Retinal pigment epithelial cell (primary cell): ENCODE measurements at regions not wholly inside any gene's neighbourhood (a gene's known extent, or its start where the extent isn't known, plus 50 kb on each side); places are given as distances from the start of the nearest gene placed in this dataset.

Experiments
- DNase-seq: peaks from one replicate; pipeline ENCODE4 v3.0.0-alpha.2; 2010; ENCODE audit warnings: low read depth
- H3K4me3 ChIP-seq: 2 replicates; pipeline ENCODE4 v1.5.1; 2011; ENCODE audit warnings: mild to moderate bottlenecking, low read length, control low read depth, moderate library complexity
- TF ChIP-seq, protein P1 (sequence below): conservative IDR thresholded peaks from 2 replicates; pipeline ENCODE4 v1.5.1; 2011; ENCODE audit warnings: low read depth, low read length, control low read depth, inconsistent platforms

DNA sequence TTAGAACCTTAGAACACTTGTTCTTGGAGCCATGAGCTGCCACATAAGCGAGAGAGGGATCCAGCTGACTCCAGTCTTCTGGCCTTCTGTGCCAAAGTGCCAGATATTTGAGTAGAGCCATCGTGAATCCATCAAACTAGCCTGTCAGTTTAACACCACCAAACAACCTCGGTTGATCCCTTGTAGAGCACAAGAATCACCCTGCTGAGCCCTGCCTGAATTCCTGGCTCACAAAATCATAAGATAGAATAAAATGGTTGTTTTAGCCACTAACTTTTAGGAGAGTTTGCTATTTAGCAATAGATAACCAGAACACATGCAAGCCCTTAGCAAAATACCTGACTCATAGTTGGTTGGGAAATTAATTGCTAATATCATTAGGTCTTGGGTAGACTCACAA, 407.6 kb upstream of the PROK2 start:
- TF ChIP-seq, protein P1, sequence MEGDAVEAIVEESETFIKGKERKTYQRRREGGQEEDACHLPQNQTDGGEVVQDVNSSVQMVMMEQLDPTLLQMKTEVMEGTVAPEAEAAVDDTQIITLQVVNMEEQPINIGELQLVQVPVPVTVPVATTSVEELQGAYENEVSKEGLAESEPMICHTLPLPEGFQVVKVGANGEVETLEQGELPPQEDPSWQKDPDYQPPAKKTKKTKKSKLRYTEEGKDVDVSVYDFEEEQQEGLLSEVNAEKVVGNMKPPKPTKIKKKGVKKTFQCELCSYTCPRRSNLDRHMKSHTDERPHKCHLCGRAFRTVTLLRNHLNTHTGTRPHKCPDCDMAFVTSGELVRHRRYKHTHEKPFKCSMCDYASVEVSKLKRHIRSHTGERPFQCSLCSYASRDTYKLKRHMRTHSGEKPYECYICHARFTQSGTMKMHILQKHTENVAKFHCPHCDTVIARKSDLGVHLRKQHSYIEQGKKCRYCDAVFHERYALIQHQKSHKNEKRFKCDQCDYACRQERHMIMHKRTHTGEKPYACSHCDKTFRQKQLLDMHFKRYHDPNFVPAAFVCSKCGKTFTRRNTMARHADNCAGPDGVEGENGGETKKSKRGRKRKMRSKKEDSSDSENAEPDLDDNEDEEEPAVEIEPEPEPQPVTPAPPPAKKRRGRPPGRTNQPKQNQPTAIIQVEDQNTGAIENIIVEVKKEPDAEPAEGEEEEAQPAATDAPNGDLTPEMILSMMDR = no peak

GRCh38 chr3:72191209-72191960, 406.4 kb upstream of the PROK2 start:
- no peak overlapping the region for H3K4me3 ChIP-seq
- TF ChIP-seq, protein P1 = no peak
- DNase-seq = no peak

More for the DNA sequence above, 407.6 kb upstream of the PROK2 start:
- H3K4me3 ChIP-seq = no peak overlapping the region
- no peak for DNase-seq

DNA sequence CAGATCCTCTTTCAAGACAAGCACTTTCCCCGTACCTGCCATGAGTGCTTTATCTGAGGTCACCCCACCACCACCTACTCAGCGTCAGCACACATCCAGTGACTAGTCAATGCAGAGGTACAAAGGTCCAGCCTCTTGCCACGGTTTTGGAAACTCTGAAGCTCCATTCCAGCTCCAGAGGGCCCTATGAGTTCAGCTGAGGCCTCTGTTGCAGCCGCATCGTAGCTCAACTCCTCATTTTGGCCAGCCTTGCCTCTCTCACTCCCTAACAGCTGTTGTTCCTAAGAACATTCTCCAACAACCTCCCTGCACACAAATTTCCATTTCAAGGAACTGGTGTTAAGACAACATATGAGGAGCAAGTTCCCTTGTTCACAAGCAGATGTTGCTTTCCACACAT, 405.1 kb upstream of the PROK2 start:
- DNase-seq = no peak
- TF ChIP-seq, protein P1 = no peak
- H3K4me3 ChIP-seq = no peak overlapping the region

GRCh38 chr3:72189339-72189738, 404.4 kb upstream of the PROK2 start:
- no peak overlapping the region for H3K4me3 ChIP-seq
- no peak for DNase-seq
- TF ChIP-seq, protein P1 = no peak

DNA sequence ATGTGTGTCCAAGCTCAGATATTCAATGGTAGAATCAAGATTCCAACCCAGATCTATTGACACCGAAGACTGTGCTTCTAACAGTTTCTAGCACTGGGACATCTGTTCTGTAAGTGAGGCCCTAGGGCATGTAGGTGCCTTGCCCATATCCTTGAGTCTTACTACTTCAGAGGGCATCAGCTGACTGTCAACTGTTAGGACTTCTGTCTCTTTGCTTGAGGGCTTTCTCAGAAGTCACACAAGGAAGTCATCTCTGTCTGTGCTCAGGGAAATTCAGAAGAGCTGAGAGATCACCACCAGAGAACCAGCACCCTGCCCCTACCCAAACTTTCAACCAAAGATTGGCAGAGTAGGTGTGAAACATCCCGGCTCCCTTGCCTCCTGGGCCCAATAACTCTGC, 403.6 kb upstream of the PROK2 start:
- H3K4me3 ChIP-seq = no peak overlapping the region
- TF ChIP-seq, protein P1 = no peak

GRCh38 chr3:72187131-72187530, 402.2 kb upstream of the PROK2 start:
- TF ChIP-seq, protein P1 = peak; percentile 29
- no peak for DNase-seq
- H3K4me3 ChIP-seq = no peak overlapping the region

More for the DNA sequence above, 403.6 kb upstream of the PROK2 start:
- DNase-seq = no peak

- DNase-seq = no peak
- TF ChIP-seq, protein P1 = no peak
- no peak overlapping the region for H3K4me3 ChIP-seq
Measured at GRCh38 chr3:72186400-72186855, 401.5 kb upstream of the PROK2 start.
